ENCODE measurements at regions not wholly inside any gene's neighbourhood (a gene's known extent, or its start where the extent isn't known, plus 50 kb on each side); places are given as distances from the start of the nearest gene placed in this dataset.

DNA sequence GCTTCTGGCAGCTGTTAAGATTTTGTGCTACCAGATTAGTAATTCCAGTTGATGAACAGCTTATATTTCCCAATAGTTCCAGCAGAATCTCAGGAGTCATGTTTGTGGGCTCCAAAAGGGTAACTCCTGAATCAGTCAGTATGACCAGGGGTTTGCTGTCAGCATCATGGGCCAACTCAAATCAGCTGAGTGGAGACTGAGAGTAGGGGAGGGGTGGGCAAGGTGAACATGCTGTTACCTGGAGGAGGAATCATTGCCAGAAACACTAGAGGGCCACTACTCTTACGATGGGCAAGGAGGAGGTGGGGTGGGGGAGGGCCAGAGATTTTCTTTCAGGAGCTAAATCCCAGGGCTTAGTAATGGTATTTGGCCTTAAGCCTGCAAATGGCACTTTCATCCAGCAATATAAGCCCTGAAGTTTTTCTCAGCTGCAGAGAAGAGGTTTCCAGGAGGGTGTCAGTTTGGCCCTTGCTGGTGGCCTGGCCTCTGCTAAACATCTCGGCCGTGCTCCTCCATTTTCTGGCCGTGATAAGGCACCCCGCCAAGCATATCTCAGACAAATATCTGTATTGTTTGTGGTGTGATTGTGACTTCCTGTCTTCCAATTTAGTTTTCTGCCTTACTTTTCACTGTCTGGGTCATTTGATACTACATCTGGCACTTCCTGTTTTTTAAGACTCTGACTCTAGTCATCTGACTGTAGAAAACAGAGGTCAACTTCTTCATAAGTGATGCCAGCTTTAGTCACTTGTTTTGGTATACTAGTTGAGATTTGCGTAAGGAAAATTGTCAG is 120.5 kb upstream of the CXCR4 start:
- no peak overlapping the region for H3K4me3 ChIP-seq (ENCODE audit: low read depth, low read length)
- TF ChIP-seq, protein P1, sequence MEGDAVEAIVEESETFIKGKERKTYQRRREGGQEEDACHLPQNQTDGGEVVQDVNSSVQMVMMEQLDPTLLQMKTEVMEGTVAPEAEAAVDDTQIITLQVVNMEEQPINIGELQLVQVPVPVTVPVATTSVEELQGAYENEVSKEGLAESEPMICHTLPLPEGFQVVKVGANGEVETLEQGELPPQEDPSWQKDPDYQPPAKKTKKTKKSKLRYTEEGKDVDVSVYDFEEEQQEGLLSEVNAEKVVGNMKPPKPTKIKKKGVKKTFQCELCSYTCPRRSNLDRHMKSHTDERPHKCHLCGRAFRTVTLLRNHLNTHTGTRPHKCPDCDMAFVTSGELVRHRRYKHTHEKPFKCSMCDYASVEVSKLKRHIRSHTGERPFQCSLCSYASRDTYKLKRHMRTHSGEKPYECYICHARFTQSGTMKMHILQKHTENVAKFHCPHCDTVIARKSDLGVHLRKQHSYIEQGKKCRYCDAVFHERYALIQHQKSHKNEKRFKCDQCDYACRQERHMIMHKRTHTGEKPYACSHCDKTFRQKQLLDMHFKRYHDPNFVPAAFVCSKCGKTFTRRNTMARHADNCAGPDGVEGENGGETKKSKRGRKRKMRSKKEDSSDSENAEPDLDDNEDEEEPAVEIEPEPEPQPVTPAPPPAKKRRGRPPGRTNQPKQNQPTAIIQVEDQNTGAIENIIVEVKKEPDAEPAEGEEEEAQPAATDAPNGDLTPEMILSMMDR (IDR thresholded peaks at IDR 0.05; ENCODE audit: borderline replicate concordance, insufficient read depth, low read depth, low read length): no peak

DNA sequence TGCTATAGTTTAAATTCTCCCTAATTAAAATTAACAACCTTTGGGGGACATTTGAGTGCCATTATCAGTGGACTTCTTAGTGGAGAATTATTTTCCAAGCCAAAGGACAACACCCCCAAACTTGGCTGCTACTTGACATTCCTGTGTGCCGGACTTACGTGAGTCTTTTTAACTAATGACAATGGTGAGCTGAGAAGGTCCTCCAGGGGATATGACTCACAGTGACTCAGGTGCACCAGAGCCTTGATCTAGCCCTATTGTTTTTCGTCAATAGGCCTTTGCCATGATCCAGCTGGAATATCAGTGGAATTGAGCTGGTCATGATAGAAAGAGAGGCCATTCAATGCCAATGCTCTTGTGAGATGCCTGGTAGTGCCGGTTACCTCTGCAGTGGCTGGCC is 118.1 kb upstream of the CXCR4 start:
- H3K4me3 ChIP-seq (ENCODE audit: low read depth, low read length): no peak overlapping the region
- TF ChIP-seq, protein P1 (IDR thresholded peaks at IDR 0.05; ENCODE audit: borderline replicate concordance, insufficient read depth, low read depth, low read length): no peak

DNA sequence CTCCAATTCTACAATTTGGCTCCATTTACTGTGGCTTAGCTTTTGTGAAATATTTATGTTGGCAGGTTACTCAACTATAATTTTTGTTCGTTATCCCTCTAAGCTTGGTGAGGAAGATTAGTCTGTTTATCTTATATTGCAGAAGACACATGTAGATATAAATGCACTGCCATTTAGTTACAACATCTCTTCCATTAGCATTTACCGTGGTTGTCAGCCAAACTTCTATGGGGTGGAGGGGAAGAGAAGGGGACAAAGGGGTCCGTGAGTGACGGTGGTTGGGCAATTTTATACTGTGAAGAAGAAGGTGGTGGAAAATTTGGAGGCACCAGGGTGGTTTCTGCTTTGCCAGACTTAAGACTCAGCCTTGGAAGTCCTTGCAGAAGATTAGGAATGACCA is 117.6 kb upstream of the CXCR4 start:
- TF ChIP-seq, protein P1 (IDR thresholded peaks at IDR 0.05; ENCODE audit: borderline replicate concordance, insufficient read depth, low read depth, low read length): no peak
- no peak overlapping the region for H3K4me3 ChIP-seq (ENCODE audit: low read depth, low read length)

DNA sequence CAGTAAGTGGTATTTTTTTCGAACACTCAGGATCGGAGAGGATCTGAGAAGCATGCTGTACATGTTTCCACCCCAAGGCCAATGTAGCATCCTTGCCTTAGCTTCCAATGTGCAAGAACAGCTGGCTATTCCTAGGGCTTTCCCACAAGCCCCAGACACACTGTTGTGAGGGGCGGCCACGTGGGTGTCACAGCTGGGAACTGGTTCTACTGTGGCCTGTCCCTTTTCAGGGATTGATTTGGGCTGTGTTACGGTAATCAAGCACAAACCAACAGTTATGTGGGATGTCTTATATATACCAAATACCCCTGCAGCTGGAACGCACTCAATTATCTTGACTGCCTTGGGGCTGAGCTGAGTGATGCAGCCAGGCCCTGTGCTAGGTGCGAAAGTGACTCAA is 116.3 kb upstream of the CXCR4 start:
- TF ChIP-seq, protein P1 (IDR thresholded peaks at IDR 0.05; ENCODE audit: borderline replicate concordance, insufficient read depth, low read depth, low read length): no peak
- no peak overlapping the region for H3K4me3 ChIP-seq (ENCODE audit: low read depth, low read length)

DNA sequence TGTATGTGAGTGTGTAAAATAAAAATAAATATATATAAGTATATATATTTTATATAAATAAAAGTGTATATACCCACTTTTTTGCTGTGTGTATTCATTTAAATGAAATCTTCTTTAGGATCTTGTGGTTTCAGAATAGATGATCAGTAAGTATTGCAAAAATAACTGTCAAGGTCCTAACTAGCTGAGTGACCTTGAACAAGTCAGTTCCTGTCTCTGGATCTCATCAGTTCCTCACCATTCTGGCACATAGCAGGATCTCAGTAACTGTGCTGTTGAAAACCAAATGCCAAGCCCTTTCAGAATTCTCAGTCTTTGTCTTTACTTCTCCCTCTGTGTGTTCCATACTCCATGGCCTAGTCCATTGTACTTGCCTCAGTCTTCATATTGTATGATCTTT is 115.3 kb upstream of the CXCR4 start:
- TF ChIP-seq, protein P1 (IDR thresholded peaks at IDR 0.05; ENCODE audit: borderline replicate concordance, insufficient read depth, low read depth, low read length): no peak
- H3K4me3 ChIP-seq (ENCODE audit: low read depth, low read length): no peak overlapping the region

DNA sequence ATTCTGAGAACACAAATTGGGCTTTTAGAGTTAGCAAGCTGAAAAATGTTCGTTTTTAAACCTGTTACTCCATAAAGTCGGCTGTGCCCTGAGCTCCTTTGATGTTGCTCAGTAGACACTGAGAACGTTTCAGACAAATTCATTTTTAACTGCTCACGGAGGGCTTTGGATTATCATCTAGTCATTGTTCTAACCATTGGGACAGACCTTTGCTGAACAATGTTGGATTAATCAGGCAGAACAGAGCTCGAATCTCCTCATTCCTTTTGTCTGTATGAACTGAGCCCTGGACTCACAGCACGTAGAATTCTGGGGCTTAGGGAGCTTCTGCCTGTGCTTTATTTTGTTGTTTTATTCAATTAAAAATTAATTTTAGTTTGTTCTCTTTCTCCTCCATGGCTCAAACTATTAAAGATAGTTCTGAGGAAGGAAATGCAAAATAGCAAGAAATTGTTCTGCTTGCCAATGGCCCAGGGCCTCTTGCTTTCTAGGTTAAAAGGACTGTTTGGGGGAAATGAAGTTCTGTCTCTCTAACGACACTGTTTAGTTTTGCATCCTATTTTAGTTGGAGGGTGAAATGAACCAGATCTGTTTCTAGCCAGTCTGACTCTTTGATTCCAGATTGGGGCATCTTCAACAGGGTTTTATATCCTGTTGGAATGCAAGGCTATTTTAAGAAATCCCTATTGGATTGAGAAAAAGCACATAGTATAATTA is 114.7 kb upstream of the CXCR4 start:
- no peak overlapping the region for H3K4me3 ChIP-seq (ENCODE audit: low read depth, low read length)
- TF ChIP-seq, protein P1 (IDR thresholded peaks at IDR 0.05; ENCODE audit: borderline replicate concordance, insufficient read depth, low read depth, low read length): no peak

DNA sequence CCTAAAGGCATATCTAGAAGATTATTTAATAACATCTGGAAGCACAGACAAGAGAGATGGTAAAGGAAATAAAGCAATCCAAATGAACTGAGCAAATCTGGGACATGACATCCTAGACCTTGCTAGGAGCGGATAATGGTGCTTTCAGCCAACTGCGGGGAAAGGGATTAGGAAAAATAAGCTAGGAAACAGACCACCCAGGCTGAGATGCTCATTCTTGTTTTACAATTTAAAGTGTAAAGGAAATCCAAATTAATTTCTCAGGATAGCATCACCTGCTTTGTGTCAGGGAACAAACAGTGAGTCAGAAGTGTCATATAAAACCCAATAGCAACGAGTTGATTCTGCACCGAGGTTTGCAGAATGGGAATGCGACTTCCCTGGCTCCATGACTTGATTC is 112.5 kb upstream of the CXCR4 start:
- TF ChIP-seq, protein P1 (IDR thresholded peaks at IDR 0.05; ENCODE audit: borderline replicate concordance, insufficient read depth, low read depth, low read length): no peak
- no peak overlapping the region for H3K4me3 ChIP-seq (ENCODE audit: low read depth, low read length)
